ENCODE measurements at regions not wholly inside any gene's neighbourhood (a gene's known extent, or its start where the extent isn't known, plus 50 kb on each side); places are given as distances from the start of the nearest gene placed in this dataset.
A peak's percentile ranks its signal among the peaks of the same experiment; 100 is the strongest.

- no peak overlapping the region for H2BK5ac ChIP-seq (ENCODE audit: low read depth, low read length, poor library complexity, severe bottlenecking)
- no peak overlapping the region for H3K27ac ChIP-seq (ENCODE audit: insufficient read depth, low read length)
- no TSS peak for BruUV-seq (replicated peaks)
- H3K4me1 ChIP-seq (ENCODE audit: control insufficient read depth, insufficient read depth, low read length), result no peaks in the 10 kb centered on the region
- H3K4ac ChIP-seq (ENCODE audit: low read depth, low read length), result no peak overlapping the region
- no peak overlapping the region for H4K91ac ChIP-seq (ENCODE audit: insufficient read depth, low read depth, low read length)
- H3K9me1 ChIP-seq (ENCODE audit: insufficient read depth, low read length), result no peaks in the 10 kb centered on the region
- H2BK20ac ChIP-seq (ENCODE audit: low read depth, low read length), result no peak overlapping the region
- ChIA-PET CTCF (no interaction called here), POLR2A (ENCODE audit: unreplicated experiment) (no interaction called here)
- no peak overlapping the region for H3K14ac ChIP-seq (replicated peaks; ENCODE audit: low read depth, low read length)
- H3K27me3 ChIP-seq (ENCODE audit: control insufficient read depth, insufficient read depth, low read length), result no peaks in the 10 kb centered on the region
- no peak overlapping the region for H3K23ac ChIP-seq (ENCODE audit: low read depth, low read length)
- TF ChIP-seq MAFK (IDR thresholded peaks at IDR 0.05; ENCODE audit: low read depth, low read length) (peak; percentile 57), CHD1 (IDR thresholded peaks at IDR 0.05; ENCODE audit: low read depth, low read length) (no peak)
- H3K79me1 ChIP-seq (ENCODE audit: low read depth in 1 of 2, low read length in 2 of 2), result no peaks in the 10 kb centered on the region
- H2BK120ac ChIP-seq (ENCODE audit: low read depth, low read length), result no peak overlapping the region
- H2AK5ac ChIP-seq (ENCODE audit: low read depth, low read length), result no peak overlapping the region
- intact Hi-C loops (cut with micrococcal nuclease) (no loop called here), in situ Hi-C loops (cut with MboI; ENCODE audit: low sequenced_read_pairs) (no loop called here), dilution Hi-C loops (cut with HindIII; ENCODE audit: low sequenced_read_pairs, unreplicated experiment) (no loop called here)
- H3K4me3 ChIP-seq (ENCODE audit: insufficient read depth, low read depth, low read length), result no peak overlapping the region
- H3K18ac ChIP-seq (ENCODE audit: low read depth, low read length), result no peak overlapping the region
- no peak overlapping the region for H4K8ac ChIP-seq (ENCODE audit: low read depth in 2 of 2, low read length in 2 of 2)
- no peaks in the 10 kb centered on the region for H3K36me3 ChIP-seq (ENCODE audit: control insufficient read depth, insufficient read depth, low read length)
- no peaks in the 10 kb centered on the region for H3K9me3 ChIP-seq (ENCODE audit: control insufficient read depth, insufficient read depth, low read length)
- H4K20me1 ChIP-seq (ENCODE audit: insufficient read depth, low read length), result no peaks in the 10 kb centered on the region
- no peak overlapping the region for H2BK15ac ChIP-seq (ENCODE audit: low read depth, low read length)
- H3K4me2 ChIP-seq (ENCODE audit: low read depth, low read length), result no peak overlapping the region
- no peak overlapping the region for H2AK9ac ChIP-seq (replicated peaks; ENCODE audit: low read depth, low read length, poor library complexity)
- no peak overlapping the region for H2AFZ ChIP-seq (replicated peaks; ENCODE audit: low read length, poor library complexity)
- H3K56ac ChIP-seq (ENCODE audit: extremely low read depth, insufficient read depth, low read length), result no peak overlapping the region
- ATAC-seq (ENCODE audit: low read depth), result no peak
- H4K5ac ChIP-seq (ENCODE audit: low read depth, low read length), result no peak overlapping the region
- DNase-seq, result no peak
- no peak overlapping the region for H3K9ac ChIP-seq (ENCODE audit: low read depth, low read length)
Measured at GRCh38 chr4:116588783-116589182, 496.6 kb downstream of the TRAM1L1 start.

Data from IMR-90 (cell line).